ENCODE measurements at regions not wholly inside any gene's neighbourhood (a gene's known extent, or its start where the extent isn't known, plus 50 kb on each side); places are given as distances from the start of the nearest gene placed in this dataset.
"Not testable (repeated sequence)": the region's sequence is repeated elsewhere in the genome, so short reads cannot be mapped to it uniquely, and the experiment has no call there.

DNA sequence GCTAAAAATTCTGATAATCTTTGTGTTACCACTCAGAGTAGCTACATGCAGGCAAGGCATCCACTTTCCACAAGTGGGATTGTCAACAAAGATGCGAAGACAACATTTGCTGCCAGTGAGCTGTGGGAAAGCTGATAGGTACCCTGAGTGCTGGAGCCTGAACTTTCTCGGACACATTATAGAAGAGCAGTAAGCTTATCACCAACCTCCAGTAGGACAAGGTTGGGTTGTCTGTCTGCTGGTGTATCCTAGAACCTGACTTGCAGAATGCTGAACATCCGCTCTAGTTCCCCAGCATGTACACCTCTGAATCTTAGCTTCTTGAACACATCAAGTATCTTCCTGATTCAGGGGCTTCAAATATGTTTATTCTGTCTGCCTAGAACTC, 103.8 kb upstream of the PPM1H start:
- DNase-seq: no peak

DNA sequence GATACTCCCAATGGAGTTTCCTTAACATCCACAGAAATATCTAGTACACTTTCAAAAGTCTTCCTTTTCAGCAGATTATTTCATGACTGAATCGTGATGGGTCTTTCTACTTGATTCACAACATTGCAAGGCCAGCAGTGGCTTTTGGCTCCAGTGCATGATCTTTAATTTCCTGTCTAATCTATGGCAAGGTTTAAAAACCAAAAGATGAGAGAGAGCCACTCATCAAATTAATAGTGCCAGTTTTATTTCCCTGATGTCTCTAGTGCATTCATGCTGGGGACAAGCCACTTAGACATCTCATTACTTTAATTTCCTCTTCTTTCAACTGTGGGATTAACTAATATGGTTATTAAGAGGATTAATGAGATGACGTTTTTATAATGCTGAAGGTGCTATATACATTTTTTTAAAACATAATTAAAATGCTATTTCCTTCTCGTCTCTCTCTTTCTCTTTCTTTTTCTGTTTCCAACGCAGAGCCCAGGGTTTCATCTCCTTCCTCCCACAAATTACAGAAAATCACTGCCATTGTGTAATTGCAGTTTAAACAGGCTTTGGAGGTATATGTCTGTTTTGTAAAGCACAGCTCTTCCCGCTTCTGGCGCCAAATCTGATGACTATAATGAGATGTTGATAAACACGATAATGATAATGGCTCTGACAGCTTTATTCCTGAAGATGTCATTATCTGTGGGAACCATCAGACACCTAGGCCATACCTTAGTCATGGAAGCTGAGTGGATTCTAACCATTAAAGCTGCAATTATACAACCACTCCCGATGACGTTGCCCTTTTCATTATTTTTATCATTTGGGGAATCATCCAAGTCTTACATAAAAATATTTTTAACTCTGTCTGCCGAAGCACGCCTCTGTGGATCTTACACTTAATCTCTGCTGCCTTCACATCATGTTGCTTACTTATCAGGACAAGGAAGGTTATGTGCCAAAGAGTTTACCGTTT, 103.1 kb upstream of the PPM1H start:
- DNase-seq: no peak

DNA sequence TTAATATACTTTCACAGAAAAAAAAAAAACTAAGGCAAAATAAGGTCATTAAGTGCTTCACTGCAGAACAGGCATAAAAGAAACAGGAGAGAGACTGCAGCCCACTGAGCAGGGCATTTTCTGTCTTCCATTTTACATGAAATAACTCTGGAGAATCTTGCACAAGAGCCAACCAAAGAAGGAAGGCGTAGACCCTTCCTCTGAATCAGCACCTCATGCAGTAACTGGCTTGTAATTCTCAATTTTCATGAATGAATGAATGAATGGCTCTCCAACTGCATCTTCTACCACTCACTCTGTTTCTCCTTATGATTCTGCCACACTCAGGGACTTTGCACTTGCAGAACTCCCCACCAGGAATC, 102.0 kb upstream of the PPM1H start:
- no peak for DNase-seq

DNA sequence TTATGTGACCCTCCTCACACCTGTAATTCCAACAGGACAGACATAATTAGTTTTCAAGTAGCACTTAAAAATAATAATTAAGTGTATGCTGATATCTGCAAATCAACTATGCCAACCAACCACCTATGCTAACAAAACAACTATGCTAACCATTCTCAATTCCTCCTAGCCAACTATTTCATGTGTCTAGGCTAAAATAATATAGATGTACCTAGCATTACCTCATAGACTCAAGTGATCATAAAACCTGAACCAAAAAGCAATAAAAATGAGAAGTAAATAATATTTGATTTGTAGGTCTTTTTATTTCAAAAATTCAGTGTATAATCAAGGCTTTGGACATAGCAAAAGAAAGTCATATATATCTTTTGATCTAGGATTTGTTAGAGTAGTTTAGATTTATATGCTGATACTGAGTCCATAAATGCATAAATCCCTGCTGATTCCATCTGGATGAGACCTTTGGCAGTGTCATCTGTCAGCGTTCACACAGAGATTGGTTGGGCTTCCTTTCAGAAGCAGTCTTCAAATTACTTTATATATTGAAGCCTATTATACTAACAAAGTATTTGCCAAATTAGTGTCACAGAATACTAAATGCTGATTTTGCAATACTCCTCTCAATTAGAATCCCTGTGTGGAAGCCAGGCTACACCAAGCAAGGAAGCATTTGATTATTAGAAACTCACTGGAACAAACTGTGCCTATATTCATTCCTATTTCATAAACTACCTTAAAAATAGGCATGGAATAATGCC, 101.4 kb upstream of the PPM1H start:
- no peak for DNase-seq

DNA sequence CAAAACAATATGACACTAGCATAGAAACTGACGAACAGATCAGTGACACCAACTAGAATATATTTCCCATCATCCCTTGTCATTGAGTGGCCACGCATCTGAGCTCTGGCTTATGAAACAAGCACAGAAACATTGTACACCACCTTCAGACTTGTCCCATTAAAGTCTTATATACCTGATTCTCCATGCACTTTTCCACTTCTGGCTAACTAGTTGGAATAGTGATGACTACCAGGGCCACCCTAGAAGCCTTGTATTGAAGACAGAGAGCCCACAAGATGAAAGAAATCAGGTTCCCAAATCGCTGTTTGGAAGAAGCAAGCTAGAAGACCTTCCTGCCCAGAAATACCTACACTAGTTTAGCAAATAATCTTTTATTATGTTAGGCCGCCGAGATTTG, 99.7 kb upstream of the PPM1H start:
- no peak for DNase-seq

DNA sequence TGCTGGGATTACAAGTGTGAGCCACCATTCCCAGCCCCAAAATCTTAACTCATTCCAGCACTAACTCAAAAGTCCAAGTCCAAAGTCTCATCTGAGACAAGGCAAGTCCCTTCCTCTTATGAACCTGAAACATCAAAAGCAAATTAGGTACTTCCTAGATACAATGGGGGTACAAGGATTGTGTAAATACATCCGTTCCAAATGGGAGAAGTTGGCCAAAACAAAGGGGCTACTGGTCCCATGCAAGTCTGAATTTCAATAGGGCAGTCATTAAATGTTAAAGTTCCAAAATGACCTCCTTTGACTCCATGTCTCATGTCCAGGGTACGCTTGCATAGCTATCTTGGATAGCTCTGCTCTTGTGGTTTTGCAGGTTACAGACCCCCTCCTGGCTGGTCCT, 94.7 kb upstream of the PPM1H start:
- no peak for DNase-seq

DNA sequence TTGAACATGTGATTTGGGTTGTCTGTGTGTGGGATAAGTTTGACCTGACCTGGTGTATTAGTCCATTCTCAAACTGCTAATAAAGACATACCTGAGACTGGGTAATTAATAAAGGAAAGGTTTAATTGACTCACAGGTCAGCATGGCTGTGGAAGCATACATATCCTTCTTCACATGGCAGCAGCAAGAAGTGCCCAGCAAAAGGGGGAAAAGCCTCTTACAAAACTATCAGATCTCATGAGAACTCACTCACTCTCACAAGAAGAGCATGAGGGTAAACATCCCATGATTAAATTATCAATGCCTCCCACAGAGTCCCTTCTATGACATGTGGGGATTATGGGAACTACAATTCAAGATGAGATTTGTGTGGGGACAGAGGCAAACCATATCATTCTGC, 94.0 kb upstream of the PPM1H start:
- no peak for DNase-seq

DNA sequence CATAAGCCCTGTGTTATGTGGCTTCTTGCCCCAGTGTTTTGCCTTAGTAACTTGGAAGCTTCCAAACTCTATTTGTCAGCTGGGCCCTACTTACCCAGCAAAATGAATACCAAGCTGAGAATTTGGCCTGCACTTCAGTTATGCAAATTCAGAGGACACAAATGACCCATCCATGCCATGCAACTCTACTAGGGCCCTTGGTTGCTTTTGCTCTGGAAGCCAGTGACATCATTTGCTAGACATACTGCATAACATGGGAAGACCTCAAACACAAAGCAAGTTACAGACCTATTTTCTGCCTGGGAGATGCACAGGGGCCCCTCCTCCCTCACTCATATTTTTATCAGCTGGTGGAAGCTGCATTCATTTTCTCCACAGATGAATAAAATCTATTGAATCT, 90.2 kb upstream of the PPM1H start:
- DNase-seq: no peak

DNA sequence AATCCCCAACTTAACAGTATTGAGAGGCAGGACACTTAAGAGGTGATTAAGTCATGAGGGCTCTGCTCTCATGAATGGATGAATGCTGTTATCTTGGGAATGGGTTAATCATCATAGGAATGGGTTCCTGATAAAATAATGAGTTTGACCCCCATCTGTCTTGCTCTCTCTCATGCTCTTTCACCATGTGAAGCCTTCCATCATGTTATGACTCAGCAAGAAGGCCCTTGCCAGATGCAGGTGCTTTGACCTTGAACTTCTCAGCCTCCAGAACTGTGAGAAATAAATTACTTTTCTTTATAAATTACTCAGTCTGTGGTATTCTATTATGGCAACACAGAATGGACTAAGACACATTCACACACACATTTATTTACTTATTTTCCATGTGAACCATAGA, 89.0 kb upstream of the PPM1H start:
- DNase-seq: no peak

DNA sequence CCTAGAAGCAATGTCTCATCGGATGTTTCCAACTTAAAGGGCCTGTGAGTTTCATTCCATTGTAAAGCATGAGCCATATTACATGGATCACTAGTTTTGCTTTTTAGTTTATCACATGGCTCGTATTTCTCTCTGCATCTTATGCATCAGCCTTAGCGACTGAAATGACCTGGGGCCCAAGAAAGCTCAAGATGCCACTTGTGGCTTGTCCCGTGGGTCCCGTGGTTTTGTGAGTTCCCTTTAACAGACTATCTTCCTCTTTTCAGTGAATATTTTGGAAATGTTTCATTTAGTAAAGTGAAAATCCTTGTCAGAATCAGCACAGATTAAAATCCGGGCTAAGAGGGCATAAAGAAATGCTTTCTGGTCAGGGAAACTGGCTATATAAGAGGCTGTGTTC, 86.2 kb upstream of the PPM1H start:
- DNase-seq: no peak

DNA sequence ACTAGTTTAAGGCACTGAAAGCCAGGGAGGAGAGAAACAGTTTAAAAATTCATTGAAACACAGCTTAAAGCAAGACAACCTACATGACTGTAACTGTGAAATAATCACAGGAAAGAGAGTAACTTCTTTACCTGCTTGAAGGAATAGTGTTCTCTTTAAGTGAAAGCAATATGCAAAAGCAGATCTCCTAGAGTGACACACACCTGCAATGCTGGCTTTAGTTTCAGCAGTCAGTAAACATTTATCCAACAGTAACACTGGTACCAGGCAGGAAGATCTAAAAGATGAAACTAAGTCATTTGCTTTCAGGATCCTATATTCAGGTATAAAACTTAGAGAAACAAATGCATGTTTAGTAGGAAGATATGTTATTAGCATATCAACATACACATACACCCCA, 85.3 kb upstream of the PPM1H start:
- DNase-seq: no peak

DNA sequence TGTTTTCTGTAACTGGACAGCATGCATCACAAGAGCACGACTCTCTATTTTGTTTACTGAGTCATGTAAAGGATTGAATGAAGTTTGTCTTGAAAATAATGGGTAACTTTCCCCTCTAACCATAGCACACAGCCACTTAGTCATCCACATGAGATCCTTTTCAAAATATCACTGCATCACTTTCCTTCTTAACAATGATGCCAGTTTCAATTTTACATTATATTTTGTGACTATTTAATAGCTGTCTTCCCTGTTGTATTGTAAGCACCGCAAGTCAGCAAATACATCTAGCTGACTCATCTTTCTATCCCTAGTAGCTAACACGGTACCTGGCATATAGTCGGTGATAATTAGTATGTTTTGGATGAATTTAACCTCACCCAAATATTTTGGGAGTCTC, 83.3 kb upstream of the PPM1H start:
- no peak for DNase-seq

DNA sequence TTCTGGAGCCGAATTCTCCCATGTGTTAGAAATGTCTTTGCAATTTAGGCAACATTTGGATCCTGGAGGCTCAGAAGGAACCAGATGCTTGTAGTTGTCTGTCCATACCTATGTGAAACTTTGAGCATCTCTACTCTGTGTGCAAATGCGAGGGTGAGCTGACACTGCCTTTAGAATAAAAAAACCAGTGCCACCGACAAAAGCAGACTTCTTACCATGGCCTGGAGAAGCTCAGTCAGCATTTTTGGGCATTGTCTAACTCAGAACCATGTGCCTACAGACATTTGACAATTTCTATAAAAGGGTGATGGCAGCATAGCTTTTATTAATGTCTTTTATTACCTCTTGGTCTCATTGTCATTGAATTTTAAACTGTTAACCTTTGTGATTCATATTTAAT, 78.4 kb upstream of the PPM1H start:
- DNase-seq: no peak

DNA sequence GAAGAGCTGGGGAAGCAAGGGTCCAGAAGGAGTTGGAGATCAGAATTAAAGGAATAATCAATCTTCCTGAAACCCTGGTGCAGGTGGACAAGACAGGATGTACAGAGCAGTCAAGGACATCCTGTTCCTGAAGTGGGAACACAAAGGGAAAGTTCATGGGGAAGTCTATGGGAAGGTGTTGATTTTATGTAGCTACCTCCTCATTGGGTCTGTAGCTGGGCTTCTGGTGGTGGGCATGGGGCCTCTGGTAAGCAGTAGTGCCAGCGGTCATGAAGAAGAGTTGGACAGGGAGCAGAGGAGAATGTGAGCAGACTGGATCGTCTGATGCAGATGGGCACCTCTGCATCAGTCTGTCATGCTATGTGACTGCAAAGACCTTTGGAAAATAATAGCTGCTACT, 75.7 kb upstream of the PPM1H start:
- no peak for DNase-seq

DNA sequence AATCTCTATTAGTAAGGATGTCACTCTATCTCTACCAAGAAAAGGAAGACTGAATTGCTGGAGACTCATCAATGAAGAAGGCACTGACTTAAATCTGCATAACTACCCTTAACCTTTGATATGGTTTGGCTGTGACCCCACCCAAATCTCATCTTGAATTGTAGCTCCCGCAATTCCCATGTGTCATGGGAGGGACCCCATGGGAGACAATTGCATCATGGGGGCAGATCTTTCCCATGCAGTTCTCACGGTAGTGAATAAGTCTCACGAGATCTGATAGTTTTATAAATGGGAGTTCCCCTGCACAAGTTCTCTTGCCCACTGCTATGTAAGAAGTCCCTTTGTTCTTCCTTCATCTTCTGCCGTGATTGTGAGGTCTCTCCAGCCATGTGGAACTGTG, 73.4 kb upstream of the PPM1H start:
- no peak for DNase-seq

DNA sequence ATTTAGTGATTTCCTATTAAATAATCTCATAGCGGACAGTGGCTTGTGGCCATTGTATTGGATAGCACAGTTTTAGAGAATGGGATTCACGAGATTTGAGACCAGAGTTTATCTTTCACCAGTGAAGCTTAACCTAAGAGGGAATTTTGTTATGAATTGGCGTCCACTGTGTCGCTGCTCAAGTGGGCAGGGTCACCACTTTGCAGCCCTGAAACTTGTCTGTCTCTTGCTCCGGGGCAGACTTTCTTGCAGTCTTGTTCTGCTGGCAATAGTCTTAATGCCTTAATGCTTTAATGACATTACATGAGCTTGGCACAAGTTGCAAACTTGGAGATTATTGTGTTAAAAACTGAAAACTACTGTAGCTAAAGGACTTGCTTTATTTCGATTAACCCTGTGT, 72.8 kb upstream of the PPM1H start:
- no peak for DNase-seq

DNA sequence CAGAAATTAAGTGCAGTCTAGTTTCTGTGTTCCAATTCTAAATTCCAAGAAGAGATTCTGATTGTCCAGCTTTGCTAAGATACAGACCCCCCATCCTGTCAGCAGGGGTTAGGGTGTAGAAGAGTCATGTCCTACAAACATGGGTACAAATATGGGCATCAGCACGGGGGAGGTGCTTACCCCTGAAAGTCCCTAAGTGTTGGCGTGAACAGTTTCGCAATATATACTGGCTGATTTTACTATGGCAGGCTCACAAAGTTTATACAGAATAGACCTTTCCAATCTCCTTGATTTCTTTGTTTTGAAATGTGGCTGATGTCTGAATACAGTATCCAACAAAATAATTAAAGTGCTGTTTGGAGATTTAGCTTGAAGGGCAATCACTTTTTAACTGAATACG, 71.6 kb upstream of the PPM1H start:
- no peak for DNase-seq

DNA sequence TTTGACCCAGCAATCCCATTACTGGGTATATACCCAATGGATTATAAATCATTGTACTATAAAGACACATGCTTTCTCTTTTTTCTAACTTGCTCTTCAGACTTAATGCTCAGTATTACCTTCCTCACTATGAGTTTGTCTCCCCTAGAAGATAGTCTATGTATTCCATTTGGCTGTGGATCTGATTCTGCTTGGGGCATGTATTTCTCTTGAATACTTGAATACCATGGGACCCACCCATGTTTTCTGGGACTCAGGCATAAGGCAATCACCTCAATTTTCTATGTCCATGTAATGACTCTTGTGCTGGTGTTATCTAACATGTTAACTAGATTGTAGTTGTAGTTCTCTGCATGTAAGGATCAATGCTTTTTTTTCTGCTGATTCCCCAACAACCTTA, 70.4 kb upstream of the PPM1H start:
- no peak for DNase-seq

DNA sequence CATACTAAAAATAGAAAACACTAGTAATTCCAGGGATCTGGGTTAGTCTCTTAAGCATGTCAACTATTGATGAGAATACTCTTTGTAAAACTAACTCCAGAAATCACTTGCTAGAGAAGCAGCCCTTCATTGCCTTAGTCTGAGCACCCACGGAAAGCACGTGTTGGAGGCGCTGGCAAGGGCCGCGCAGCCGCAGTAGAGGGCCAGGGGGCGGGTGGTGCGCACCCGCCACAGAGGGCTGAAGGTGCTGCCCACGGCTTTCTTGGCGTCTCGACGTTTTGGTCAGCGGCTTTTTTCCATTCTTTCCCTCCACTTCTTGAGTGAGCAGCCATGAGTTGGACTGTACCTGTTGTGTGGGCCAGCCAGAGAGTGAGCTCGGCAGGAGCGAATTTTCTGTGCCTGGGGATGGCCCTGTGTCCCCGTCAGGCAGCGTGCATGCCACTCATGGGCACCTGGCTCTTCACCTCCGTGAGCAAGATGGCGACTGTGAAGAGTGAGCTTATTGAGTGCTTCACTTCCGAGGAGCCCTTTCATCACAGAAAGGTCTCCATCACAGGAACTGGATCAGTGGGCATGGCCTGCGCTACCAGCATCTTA, 68.4 kb upstream of the PPM1H start:
- no peak for DNase-seq

DNA sequence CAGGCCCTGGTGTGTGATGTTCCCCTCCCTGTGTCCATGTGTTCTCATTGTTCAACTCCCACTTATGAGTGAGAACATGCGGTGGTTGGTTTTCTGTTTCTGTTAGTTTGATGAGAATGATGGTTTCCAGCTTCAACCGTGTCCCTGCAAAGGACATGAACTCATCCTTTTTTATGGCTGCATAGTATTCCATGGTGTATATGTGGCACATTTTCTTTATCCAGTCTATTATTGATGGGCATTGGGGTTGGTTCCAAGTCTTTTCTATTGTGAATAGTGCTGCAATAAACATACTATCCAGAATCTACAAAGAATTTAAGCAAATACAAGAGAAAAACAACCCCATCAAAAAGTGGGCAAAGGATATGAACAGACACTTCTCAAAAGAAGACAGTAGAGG, 67.1 kb upstream of the PPM1H start:
- DNase-seq: not testable (repeated sequence)

DNA sequence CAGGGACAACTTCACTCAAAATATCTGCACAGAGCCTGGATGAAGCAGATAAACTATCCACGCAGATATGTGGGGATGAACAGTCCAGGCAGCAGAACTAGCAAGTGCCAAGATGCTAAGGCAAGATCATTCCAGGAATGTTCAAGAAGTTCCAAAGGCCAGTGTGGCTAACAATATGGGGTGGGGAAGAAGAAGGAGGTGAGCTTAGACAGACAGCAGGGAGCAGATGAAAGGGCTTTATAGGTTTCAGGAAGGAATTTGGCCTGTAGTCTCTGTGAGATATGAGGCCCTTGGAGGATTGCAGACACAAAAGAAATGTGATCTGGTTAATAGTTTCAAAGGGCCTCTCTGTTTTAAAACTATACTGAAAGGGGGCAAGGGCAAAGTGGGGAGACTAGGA, 63.5 kb upstream of the PPM1H start:
- no peak for DNase-seq

DNA sequence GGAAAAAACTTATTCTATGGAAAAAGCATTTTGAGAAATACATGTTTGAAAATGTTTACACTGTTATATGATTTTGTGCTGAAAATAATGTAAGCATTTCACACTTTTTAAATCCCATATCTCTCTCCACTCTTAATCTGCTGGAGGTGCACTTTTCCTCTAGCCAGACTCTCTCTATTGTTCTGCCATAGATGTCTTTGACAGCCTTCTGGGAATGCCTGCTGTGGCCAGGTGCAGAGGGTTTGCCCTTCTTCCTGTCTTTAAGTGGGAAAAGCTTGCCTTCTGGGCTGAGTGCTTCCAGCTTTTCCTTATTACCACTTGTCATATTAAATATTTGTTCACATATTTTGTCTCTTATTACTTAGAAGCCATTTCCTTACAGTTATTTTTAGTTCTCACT, 60.1 kb upstream of the PPM1H start:
- no peak for DNase-seq

DNA sequence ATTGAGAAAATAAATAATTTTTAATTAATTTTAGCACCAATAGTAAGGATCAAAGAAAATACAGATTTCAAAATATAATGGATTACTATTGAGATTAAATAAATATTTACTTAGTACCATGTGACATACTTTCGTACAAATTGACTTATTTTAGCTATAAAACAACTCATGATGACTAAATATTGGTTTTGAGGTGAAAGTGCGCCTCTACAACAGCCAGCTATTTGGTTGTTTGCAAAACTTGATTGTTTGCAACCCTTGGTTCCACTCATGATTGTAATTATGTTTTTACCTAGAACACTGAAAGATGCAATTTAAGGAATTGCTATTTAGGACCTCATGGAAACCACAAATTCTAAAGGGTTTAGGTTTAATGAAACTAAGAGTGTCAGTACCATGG, 51.9 kb upstream of the PPM1H start:
- no peak for DNase-seq
